ENCODE measurements at regions not wholly inside any gene's neighbourhood (a gene's known extent, or its start where the extent isn't known, plus 50 kb on each side); places are given as distances from the start of the nearest gene placed in this dataset.
"Not testable (repeated sequence)": the region's sequence is repeated elsewhere in the genome, so short reads cannot be mapped to it uniquely, and the experiment has no call there.

DNA sequence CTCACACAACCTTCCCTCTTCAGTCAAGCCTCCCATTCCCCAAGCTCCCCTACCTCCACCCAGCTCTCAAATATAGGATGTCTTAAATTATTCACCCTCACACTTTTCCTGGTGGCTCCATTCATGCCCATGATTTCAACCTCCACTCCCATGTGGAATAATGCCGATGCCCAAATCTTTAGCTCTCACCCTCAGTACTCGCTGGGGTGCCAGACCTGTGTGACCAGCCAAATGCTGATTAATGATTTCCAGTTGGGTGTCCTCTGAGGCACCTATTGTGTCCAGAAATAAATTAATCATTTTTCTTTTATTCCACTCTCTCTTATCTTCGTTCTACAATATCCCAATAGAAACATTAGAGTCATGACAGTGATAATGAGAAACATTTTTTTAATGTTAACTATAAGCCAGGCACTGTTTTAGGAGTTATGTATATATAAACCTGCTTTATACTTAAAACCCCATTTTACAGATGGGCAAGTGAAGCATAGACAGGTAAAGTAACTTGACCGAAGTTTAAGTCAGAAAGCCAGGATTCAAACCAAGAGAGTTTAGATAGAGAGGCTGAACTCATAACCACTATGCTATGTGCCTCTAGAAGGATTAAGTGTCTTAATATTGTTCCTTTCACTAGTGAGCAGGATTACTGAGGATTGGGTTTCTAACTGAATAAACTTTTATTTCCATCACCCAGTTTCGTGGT, 209.7 kb downstream of the DUSP10 start:
- DNase-seq (ENCODE audit: insufficient read length, low spot score) (no peak), FAIRE-seq (no peak)

DNA sequence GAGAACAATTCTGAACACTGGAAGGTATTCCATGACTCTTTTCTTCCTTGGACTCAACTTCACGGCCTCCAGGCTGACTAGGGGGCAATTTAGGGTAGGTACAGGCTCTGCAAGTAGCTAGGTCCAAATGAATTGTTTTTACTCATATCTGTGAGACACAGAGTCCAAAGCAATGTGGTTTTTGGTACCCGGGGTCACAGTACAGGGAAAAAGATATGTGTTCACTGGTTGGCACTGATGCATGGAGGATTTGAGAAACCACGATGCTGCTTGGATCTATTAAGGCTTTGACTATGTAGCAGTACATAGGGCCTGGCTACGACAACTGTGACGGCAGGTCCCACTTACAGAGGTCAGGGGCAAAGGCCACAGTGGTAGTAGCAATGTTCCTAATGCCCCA, 200.6 kb downstream of the DUSP10 start:
- FAIRE-seq (no peak), DNase-seq (ENCODE audit: insufficient read length, low spot score) (no peak)

DNA sequence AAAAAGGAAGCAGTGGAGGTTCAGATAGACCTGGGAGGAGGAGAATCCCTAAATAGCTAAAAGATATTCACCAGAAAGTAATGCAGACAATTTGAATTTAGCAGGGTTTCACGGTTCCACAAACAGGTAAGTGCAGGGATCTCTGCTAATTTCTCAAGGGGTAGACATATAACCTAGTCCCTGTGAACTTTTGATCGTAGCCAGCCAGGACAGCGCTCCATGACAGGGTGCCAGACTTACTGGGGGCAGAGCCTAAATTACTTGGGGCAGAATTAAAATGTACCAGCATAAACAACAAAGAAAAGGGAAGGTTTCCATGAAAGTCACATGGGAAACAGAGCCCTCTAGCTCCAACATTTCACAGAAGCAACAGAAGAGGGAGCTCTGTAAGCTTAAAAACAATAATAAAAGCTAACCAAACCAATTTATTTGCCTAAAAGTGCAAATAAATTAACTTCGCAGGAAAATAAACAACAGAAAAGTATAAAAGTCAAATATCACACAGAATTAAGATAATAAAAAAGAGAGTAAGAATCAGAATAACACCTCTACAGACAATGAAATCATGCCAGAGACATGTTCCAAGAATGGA, 198.3 kb downstream of the DUSP10 start:
- FAIRE-seq, result peak; percentile 44

DNA sequence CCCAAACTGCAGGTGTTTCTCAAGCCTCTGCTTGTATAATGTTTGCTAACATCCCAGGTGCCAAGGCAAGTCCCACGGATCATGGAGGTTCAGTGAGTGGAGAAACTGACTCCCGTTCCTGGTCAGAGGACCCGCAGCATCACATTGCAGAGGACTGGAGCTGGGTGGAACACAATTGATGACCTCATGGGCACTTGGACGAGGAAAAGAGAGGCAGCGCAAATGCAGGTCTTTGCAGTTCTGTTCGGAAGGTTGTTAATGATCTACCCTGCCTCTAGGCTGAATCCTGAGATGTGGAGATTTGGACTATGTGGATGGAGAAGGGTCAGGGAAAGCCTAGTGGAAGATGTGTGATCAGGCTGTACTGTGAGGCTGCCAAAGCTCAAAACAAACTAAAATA, 192.9 kb downstream of the DUSP10 start:
- no peak for FAIRE-seq
- DNase-seq (ENCODE audit: insufficient read length, low spot score), result no peak

More for the DNA sequence above, 198.3 kb downstream of the DUSP10 start:
- no peak for DNase-seq (ENCODE audit: insufficient read length, low spot score)

DNA sequence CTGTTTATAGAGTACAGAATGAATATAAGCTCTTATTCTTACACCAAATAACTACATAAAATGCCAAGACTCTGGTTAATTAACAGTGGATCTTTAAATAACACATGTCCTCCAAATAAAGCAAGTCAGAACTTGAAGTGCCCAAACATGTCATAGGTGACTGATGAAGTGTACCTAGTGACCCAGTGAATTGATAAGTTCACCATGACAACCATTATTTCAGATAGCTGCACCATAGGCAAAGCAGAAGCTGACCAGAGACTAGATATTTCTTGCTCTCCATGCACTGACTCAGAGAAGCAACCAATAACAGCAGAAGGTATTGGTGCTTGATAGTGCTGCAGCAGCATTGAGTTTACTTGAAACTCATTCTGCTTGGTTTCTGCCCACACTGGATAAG, 192.1 kb downstream of the DUSP10 start:
- DNase-seq (ENCODE audit: insufficient read length, low spot score) (no peak), FAIRE-seq (no peak)

DNA sequence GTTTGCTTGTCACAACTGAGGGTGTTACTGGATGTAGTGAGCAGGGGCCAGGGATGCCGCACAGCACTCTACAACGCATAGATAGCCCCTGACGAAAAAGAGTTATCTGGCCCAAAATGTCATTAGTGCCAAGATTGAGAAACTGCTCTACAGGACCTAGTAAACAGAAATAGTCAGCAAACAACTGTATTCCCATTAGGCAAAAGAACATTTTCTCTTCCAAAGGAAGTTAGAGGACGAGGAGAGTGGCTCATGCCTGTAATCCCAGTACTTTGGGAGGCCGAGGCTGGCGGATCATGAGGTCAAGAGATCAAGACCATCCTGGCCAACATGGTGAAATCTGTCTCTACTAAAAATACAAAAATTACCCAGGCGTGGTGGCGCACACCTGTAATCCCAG, 189.1 kb downstream of the DUSP10 start:
- FAIRE-seq, result not testable (repeated sequence)

DNA sequence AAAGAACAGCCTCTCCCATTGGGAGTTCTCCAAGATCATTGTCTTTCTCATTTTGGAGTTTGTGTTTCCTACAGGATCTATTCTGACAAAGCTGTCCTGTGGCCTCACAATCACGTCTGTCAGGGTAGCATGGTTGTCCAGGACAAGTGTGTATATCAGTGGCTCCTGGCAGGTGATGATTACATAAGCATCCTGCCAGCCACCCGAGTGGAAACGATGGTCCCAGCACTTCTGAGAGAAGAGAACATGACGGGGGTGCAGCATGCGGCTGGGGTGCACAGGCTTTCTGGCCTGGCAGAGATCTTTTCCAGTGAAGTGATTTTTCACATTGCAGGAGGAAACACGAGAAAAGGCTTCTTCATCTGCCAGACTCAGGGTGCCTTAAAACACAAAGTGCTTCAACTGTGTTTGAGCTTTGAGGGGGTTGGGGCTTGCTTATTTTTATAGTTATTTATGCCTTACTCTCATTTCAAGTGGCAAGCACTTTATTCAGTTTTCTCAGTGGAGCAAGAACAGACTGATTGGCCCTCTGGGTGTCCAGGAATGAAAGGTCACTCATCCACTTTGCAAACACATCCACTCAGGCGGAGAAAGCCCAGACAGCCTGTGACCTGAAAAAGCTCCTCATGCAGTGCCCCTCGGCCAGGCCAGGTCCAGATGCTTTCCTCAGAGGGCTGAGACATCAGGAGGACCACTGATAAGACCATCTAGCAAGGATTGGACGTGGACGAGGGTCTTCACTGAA, 186.0 kb downstream of the DUSP10 start:
- no peak for FAIRE-seq
- no peak for DNase-seq (ENCODE audit: insufficient read length, low spot score)

More for the DNA sequence above, 189.1 kb downstream of the DUSP10 start:
- not testable (repeated sequence) for DNase-seq (ENCODE audit: insufficient read length, low spot score)

DNA sequence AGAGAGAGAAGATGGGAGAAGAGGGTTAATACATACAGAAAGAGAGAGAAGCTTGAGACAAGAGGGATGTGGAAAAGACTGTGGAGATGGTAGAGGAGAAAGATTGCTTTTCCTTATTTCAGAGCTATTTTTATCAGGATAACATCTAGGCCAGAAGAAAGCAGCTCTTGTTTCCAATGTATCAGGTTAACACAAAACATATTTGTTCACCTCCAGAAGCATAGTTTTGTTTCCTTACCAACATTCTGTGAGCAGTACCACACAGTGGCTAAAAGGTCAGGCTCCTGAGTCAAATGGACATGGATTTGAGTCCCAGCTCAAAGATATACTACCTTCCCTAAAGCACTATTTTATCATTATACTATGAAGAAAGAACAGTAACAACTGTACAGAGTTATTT, 185.5 kb downstream of the DUSP10 start:
- FAIRE-seq (no peak), DNase-seq (ENCODE audit: insufficient read length, low spot score) (no peak)

DNA sequence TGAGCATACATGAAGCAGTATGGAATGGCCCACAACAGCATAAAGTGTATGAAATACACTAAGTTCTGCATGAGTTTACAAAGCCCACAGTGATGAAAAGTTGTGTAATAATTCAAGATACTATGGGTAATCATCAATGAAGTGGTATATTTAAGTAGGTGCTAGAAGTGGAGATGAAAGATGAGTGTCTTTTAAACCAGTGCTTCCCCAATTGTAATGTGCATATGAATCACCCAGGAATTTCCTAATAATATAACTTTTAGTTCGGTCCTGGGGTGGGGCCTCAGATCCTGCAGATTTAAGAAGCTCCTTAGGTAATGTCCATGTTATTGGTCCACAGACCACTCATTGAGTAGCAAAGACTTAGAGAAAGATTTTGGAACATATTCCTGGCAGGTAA, 184.9 kb downstream of the DUSP10 start:
- no peak for FAIRE-seq
- DNase-seq (ENCODE audit: insufficient read length, low spot score), result no peak

DNA sequence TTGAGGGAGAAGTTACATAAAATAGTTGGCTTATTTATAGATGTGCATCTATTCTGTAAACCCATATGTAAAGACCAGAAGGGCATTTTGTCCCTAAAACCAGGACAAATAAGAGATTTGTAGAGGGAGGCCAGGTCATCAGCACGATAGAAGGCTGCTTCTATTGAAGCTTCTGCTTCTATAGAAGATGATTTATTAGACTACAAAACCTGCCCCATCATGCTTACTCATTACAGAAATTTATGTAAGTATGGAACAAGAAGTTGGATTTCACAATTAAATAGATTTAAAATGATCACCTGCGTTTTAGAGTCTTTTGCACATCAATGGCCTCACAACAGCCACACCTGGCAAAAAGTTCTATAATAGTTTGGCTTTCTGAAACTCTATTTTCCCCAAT, 183.5 kb downstream of the DUSP10 start:
- DNase-seq (ENCODE audit: insufficient read length, low spot score) (no peak), FAIRE-seq (no peak)

DNA sequence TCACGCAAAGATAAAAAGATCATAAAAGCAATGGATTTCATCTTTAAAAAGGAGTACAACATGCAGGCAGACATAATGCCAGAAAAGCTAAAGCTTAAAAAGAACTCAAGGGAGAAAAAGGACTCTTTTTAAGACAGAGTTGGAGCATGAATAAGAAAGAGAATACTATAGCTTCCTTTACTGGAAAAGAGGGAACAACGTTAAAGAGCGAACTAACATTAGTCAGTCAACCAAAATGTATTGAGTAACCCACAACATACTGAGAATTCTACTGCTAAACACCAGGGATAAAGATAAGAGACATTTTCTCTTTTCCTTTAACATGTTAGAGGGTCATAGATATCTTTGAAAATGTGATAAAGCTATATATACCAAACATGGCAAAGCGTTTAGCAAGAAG, 182.0 kb downstream of the DUSP10 start:
- DNase-seq (ENCODE audit: insufficient read length, low spot score) (no peak), FAIRE-seq (no peak)

DNA sequence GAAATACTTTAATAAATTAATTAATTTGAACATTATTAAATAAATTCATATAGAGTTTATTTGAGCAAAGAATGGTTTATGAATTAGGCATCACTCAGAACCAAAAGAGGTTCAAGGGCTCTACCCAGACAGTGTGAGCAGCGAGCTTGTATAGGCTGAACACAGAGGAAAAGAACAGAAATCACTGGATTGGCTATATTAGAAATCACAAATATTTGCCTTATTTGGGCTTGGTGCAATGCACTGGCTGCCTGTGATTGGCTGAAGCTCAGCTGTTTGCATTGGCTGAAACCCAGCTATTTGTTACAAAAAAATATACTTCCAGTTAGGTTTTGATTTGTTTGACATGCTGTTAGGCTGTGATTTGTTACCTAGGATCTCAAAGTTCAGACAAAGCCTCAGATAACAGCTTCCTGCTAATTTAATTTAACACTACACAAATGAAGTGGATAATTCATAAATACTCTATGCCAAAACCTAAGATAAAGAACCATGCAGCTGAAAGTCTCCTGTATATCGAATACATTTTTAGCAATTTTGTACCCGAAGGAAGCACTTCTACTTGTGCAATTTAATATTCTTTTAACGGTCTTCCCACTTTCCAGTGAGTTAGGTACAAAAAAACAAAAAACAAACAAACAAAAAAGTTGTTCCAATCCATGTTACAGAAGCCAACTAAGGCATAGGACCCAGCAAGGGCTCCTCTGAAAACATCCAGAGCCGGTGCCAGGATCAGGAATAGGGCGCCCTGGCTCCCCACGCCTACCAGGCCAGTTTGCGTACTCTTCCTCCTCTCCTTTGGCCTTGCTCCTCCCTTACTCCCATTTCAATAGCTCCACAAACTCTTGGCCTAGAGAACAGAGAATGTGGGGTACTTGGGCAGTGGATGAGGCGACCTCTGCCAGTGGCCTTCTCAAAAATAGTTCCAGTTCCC, 179.1 kb downstream of the DUSP10 start:
- DNase-seq (ENCODE audit: insufficient read length, low spot score) (no peak), FAIRE-seq (no peak)

DNA sequence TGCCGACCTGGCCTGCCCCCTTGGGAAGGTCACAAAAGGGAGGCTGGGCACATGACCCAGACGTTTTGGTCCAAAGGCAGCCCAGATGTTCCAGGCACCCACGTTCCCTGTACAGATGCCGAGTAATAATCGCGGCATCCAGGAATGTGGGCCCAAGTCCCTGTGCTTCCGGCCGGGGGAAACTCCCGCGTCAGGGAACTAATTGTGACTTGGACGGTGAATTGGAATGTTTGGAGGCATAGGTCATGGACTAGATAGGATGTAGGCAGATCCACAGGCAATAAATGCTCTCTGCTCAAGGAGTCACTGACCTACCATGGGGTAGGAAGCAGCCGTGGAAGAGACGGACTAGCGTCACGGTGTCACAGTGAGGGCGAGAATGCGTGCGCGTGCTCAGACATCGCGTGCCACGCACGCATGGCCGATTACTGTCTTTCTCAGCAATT, 178.4 kb downstream of the DUSP10 start:
- DNase-seq (ENCODE audit: insufficient read length, low spot score) (no peak), FAIRE-seq (no peak)

DNA sequence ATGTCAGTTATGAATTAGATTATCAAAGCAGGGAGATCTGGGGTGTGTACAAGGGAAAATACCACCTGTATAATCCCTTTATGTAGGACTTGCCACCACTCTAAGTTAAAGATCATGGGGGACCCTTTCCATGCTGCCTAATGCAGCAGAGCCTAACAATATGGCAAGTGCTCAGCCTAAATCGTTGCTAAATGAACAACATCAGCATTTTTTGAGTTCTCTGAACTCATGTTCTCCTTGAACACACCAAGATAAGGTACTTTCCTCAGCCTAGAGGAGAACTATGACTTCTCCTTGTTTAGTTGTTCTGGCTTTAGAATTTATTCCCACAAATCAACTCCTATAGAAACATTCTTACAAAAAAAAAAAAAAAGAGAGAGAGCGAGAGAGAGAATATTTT, 177.0 kb downstream of the DUSP10 start:
- FAIRE-seq (no peak), DNase-seq (ENCODE audit: insufficient read length, low spot score) (no peak)

DNA sequence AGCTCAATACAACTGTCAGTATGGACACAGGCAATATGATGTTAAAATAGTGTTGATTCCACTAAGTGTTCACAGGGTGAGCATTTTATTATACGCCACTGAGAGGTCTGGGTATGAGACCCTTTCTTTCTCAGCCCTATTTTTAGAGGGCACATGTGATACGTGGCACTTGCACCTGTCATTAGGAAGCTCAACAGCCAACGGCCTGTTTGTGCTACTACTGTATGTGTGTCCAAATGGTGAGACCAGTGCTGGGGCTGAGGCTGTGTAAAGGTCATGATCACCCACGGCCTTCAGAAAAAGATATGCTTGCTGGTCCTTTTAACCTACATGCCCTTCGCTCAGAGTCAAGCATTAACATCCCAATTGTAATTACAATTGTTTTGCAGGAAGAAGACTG, 176.2 kb downstream of the DUSP10 start:
- DNase-seq (ENCODE audit: insufficient read length, low spot score), result no peak

DNA sequence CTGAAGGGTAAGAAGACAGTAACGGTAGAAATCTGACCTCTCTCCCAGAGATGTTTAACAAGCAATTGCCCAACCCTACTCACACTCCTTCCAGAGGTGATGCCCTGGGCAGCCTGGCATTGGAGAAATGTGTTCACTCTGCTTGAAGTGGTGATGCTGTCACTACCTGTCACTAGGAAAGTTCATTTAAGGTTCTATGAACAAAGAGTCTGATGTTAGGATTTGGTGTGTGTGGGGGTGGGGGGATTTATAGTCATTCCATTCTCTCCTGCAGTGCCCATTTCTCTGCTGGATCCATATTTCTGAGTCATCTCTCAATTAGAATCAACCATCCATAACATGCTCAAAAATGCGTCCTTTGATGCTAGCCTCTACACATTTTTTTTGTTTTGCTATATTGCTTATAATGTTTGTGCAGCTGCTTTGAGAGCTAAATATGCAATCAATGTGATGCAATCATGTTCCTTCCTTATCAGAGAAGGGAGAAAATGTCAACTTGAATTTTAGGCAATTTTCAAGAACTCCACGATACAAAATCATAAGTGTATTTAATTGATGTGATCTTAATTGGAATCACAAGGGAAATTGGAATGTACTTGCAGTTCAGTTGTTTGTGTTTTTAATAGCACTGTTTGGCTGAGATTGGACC, 173.9 kb downstream of the DUSP10 start:
- FAIRE-seq (no peak), DNase-seq (ENCODE audit: insufficient read length, low spot score) (no peak)

More for the DNA sequence above, 176.2 kb downstream of the DUSP10 start:
- no peak for FAIRE-seq

DNA sequence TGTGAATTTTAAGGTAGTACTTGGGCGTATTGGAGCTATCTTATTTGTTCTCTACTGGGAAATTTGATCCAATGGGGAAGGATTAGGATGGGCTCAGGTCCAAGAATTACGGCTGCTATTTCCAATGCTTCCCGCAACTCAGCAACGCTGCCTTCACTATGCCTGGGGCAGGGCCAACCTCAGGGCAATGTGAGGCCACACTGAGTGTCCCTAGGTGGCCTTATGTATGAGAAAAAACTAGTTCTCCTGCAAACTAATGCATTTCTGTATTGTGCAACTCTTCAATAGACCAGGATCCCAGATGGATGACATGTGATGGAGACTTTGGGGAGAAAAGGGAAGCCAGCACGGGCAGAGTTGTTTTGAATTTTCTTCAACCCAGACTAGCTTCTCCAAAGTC, 168.1 kb downstream of the DUSP10 start:
- DNase-seq (ENCODE audit: insufficient read length, low spot score), result no peak
- no peak for FAIRE-seq

DNA sequence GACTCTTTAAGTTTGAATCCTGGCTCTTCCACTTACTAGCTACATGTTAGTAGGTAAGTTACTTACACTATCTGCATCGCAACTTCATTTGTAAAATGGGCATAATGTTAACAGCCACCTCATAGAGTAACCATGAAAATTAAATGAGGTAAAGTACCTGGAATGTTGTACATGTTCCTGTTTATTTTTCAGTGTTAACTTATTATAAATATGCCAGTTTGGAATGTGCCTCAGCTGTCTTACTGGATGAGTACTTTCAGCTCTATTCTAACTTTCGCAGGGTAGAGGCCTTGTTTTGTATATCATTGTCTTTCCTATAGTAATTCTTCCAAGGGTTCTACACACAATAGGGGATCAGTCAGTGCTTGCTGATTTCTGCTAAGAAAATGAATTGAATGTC, 167.4 kb downstream of the DUSP10 start:
- DNase-seq (ENCODE audit: insufficient read length, low spot score) (no peak), FAIRE-seq (no peak)

DNA sequence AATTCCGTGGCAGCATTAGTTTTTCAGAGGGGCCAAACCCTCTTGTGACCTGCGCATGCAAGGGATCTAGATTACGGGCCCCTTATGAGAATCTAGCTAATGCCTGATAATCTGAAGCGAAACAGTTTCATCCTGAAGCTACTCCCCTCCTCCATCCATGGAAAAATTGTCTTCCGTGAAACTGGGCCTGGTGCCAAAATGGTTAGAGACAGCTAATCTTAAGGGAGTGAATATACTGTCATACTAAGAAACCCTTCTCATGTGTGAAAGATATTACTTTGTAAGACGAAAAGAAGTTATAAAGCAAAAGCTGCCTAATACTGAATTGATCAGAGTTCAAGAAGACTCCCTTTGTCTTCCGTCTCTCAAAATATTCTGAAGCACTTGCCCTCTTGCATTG, 166.3 kb downstream of the DUSP10 start:
- no peak for FAIRE-seq

DNA sequence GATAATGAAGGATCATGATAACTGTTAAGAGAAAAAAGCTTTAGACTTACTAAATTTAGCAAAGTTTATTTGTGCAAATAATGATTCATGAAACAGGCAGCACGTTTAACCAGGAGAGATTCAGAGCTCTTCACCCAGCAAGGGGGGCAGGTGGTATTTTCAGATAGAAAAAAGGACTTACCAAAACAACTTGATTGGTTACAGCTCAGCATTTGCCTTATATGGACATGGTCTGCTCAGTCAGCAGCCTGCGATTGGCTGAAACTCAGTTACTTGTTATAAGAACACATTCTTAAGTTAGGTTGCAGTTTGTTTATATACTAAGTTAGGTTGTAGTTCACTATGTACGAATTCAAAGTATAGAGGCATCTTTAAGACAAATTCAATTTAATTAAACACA, 165.6 kb downstream of the DUSP10 start:
- DNase-seq (ENCODE audit: insufficient read length, low spot score) (no peak), FAIRE-seq (no peak)

More for the DNA sequence above, 166.3 kb downstream of the DUSP10 start:
- no peak for DNase-seq (ENCODE audit: insufficient read length, low spot score)

Data from GM19239 (cell line).